Muscle of leg (tissue), 3 donors: ENCODE measurements at regions not wholly inside any gene's neighbourhood (a gene's known extent, or its start where the extent isn't known, plus 50 kb on each side); places are given as distances from the start of the nearest gene placed in this dataset.
"Not testable (repeated sequence)": the region's sequence is repeated elsewhere in the genome, so short reads cannot be mapped to it uniquely, and the experiment has no call there.

ENCODE experiments used
- DNase-seq: peaks from one replicate; pipeline ENCODE4 v3.0.0; 2013
- H3K27ac ChIP-seq: one replicate; pipeline ENCODE4 v1.5.1; 2013; ENCODE audit warnings: mild to moderate bottlenecking, low read length, control low read depth
- H3K27me3 ChIP-seq: one replicate; pipeline ENCODE4 v1.6.1; 2013; ENCODE audit warnings: low read length; ENCODE audit not compliant: control insufficient read depth, insufficient read depth
- H3K36me3 ChIP-seq: one replicate; pipeline ENCODE4 v1.6.1; 2013; ENCODE audit warnings: low read length; ENCODE audit not compliant: control insufficient read depth, insufficient read depth
- H3K4me1 ChIP-seq: one replicate; pipeline ENCODE4 v1.6.1; 2013; ENCODE audit warnings: low read length; ENCODE audit not compliant: control insufficient read depth, insufficient read depth
- H3K4me3 ChIP-seq: one replicate; pipeline ENCODE4 v1.5.1; 2013; ENCODE audit warnings: low read length, control low read depth
- H3K9me3 ChIP-seq: replicated peaks from 2 replicates; pipeline ENCODE4 v1.6.1; 2013; ENCODE audit warnings: low read depth, low read length; ENCODE audit not compliant: control insufficient read depth
- WGBS: methylation state at CpG from one replicate; pipeline ENCODE4 v1.1.5; 2013; ENCODE audit warnings: missing lambda C conversion rate; ENCODE audit not compliant: insufficient coverage; 5-methylcytosine and 5-hydroxymethylcytosine counted together

DNA sequence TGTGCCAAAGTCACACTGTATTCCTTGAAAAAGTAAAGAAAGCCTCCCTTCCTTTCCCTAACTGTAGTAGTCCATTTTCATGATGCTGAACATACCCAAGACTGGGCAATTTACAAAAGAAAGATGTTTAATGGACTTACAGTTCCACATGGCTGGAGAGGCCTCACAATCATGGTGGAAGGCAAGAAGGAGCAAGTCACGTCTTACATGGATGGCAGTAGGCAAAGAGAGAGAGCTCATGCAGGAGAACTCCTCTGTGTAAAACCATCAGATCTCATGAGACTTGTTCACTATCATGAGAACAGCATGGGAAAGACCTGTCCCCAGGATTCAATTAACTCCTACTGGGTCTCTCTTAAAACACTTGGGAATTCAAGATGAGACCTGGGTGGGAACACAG is 222.5 kb upstream of the NT5E start:
- not testable (repeated sequence) for H3K4me1 ChIP-seq, DNase-seq, H3K27me3 ChIP-seq, H3K27ac ChIP-seq, H3K36me3 ChIP-seq, H3K4me3 ChIP-seq
- WGBS = 100% methylated on average over 1 of the region's 1 CpG
- H3K9me3 ChIP-seq = peaks cover 16% of the 10 kb centered on the region

DNA sequence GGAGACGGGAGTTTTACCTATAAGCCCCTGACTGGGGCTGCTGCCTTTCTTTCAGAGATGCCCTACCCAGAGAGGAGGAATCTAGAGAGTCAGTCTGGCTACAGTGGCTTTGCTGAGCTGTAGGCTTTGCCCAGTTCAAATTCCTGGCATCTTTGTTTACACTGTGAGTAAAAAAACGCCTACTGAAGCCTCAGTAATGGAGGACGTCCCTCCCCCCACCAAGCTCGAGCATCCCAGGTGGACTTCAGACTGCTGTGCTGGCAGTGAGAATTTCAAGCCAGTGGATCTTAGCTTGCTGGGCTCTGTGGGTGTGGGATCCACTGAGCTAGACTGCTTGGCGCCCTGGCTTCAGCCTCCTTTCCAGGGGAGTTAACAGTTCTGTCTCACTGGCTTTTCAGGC is 237.1 kb upstream of the NT5E start:
- not testable (repeated sequence) for H3K4me1 ChIP-seq, DNase-seq, H3K36me3 ChIP-seq, H3K27ac ChIP-seq, H3K4me3 ChIP-seq, H3K27me3 ChIP-seq
- H3K9me3 ChIP-seq = peaks cover 12% of the 10 kb centered on the region
- WGBS = 47% methylated on average over 3 of the region's 5 CpGs

DNA sequence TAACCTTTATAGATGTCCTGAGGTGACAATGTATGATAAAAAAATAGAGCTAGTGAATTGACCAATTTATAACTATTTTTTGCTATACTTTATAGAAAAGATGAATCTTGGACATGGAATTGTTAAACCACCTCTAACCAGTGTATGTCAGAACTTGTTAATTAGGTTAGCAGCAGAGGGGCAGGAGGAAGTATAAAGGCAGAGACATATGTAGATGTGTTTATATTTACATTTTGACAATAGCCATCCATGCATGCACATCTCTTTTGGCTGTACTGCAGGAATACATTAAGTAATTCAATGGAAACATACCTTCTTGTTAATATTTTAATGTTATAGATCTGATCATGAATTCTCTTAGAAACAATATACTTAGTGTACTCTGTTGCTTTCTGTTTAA is 254.6 kb upstream of the NT5E start:
- Histone ChIP-seq H3K9me3 (peaks cover 11% of the 10 kb centered on the region), H3K4me1 (no peaks in the 10 kb centered on the region), H3K27ac (no peak overlapping the region), H3K4me3 (no peak overlapping the region), H3K36me3 (no peaks in the 10 kb centered on the region), H3K27me3 (no peaks in the 10 kb centered on the region)
- no peak for DNase-seq

DNA sequence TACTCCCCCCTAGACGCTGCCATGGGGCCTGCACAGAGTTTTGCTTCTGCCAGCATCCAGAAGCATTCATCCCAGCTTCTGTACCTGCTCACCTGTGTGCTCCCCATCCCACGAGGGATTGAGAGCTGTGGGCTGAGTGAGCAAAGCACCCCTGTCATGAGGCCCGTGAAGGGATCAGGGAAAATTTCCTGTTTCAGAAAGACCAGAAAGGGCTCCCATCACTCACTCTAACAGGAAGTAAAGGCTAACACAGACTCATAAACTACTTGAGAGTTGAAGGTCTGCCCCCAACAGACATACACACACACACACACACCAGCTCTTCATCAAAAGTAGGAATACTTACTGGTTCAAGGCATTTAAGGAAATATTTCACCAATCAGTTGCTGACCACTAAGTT is 256.5 kb upstream of the NT5E start:
- no peak overlapping the region for H3K4me3 ChIP-seq
- no peak for DNase-seq
- 56% methylated on average over 1 of the region's 3 CpGs for WGBS
- no peaks in the 10 kb centered on the region for H3K27me3 ChIP-seq
- H3K9me3 ChIP-seq = peaks cover 12% of the 10 kb centered on the region
- no peaks in the 10 kb centered on the region for H3K4me1 ChIP-seq
- no peak overlapping the region for H3K27ac ChIP-seq
- H3K36me3 ChIP-seq = no peaks in the 10 kb centered on the region

DNA sequence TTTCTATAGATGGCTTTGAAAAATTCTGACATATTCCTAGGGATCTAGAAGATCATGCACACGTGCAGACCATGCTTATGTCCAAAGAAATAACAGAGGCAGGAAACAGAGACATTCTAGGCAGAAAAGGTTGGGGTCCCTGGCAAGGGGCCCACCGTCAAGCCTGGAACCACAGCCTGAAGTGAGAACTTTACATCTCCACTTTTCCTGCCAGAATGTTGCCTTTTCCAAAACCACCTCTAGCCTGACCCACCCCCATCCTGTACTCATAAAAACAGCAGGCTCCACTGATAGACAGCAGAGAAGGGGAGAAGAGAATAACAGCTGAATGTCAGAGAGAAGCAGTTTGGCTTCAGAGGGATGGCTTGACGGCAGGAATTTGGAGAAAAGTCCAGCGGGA is 257.3 kb upstream of the NT5E start:
- H3K36me3 ChIP-seq = no peaks in the 10 kb centered on the region
- H3K27ac ChIP-seq = no peak overlapping the region
- H3K4me3 ChIP-seq = no peak overlapping the region
- 100% methylated on average over 1 of the region's 4 CpGs for WGBS
- peaks cover 12% of the 10 kb centered on the region for H3K9me3 ChIP-seq
- DNase-seq = no peak
- H3K4me1 ChIP-seq = no peaks in the 10 kb centered on the region
- H3K27me3 ChIP-seq = no peaks in the 10 kb centered on the region

DNA sequence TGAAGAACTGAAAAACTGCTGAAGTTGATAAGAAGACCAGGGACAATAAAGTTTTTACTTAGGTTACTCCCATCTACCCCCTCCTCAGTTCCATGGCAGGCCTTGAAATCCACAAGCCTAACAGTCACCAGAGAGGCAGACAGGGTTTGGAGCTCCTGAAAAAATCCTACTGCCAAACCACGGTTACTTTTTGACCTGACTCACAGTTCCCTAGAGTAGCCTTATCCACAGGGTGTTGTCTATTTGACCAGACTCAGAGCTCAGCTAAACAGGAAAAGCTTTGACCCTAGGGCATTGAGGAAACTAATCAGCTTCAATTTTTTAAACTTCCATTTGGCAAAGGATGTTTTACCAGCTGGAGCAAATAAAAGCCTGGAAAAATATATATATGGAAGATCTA is 257.7 kb upstream of the NT5E start:
- no peaks in the 10 kb centered on the region for H3K27me3 ChIP-seq
- H3K4me1 ChIP-seq = peaks cover 4% of the 10 kb centered on the region
- no peak for DNase-seq
- no peak overlapping the region for H3K4me3 ChIP-seq
- H3K36me3 ChIP-seq = no peaks in the 10 kb centered on the region
- WGBS = no CpG with 5 or more reads among the region's 1 CpG
- peaks cover 12% of the 10 kb centered on the region for H3K9me3 ChIP-seq
- no peak overlapping the region for H3K27ac ChIP-seq

DNA sequence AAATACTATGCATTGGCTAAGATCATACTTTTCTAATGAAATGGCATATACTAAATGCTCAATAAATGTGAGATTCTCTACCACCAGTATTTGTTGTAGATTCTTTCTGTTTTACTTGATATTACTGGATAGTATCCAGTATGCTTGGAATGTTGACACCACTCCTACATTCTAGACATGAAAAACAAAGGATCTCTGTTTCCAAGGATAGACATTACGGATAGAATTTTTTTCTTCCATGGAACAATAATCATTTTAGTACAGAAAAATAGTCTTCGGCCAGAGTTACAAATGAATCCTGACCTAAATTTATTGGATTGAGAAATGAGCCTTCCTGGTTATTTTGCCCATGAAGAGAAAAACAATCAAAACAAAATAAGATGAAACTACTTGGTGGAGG is 258.2 kb upstream of the NT5E start:
- WGBS = no CpG with 5 or more reads among the region's 2 CpGs
- Histone ChIP-seq H3K27ac (no peak overlapping the region), H3K4me1 (peaks cover 5% of the 10 kb centered on the region), H3K9me3 (peaks cover 12% of the 10 kb centered on the region), H3K27me3 (no peaks in the 10 kb centered on the region), H3K4me3 (no peak overlapping the region), H3K36me3 (no peaks in the 10 kb centered on the region)
- DNase-seq = peak; percentile 35

DNA sequence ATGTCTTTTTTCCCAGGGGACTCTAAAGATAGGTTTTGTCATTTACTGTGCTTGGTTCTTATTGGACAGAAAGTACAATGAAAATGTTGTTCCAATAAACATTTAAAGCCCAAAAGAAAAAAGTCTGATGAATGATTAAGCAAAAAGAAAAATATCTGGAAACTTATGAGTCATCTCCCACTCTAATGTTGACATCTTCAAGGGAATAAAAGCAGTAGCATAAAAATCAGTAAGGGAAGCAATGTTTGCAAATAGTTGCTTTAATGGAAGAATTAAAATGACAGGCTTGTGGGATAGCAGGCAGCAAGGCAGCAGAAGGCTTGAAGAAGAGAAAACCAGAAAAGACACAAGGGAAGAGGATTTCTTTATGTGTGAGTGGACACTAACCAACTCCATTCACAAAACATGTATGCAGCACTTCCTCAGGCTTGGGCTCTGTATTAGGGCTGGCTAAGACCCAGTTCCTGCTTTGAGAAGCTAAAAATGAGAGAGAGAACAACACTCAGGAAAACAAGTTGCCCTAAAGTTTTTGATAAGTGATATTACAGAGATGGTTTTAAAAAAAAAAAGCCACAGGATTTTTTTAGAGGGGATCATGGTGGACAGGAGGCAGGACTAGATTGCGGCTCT is 263.2 kb upstream of the NT5E start:
- 71% methylated on average over 1 of the region's 1 CpG for WGBS
- Histone ChIP-seq H3K9me3 (peaks cover 3% of the 10 kb centered on the region), H3K4me3 (no peak overlapping the region), H3K4me1 (peaks cover 5% of the 10 kb centered on the region), H3K27me3 (no peaks in the 10 kb centered on the region), H3K27ac (peak overlapping the region; percentile 10), H3K36me3 (no peaks in the 10 kb centered on the region)
- DNase-seq = peak; percentile 81

DNA sequence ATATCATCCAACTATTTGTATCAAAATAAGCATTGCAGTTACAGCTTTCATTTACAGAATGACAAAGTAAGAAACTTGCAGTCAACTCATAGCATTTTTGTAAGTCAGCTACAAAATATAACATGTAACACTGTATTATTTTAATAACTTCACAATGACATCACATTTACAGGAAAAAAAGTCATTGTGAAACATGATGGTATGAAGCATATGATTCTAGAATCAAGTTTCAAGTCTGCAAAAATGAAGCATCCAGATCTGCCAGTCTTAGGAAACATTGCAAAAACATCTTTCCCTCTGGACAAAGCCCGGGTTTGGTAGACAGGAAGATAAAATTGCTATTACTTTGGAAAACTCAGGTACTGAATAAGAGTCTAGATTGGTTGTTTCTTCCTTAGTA is 263.9 kb upstream of the NT5E start:
- H3K27ac ChIP-seq = peak overlapping the region; percentile 55
- DNase-seq = peak; percentile 56
- H3K36me3 ChIP-seq = no peaks in the 10 kb centered on the region
- H3K27me3 ChIP-seq = no peaks in the 10 kb centered on the region
- H3K4me3 ChIP-seq = no peak overlapping the region
- peaks cover 5% of the 10 kb centered on the region for H3K4me1 ChIP-seq
- H3K9me3 ChIP-seq = peaks cover 3% of the 10 kb centered on the region
- 40% methylated on average over 1 of the region's 1 CpG for WGBS

DNA sequence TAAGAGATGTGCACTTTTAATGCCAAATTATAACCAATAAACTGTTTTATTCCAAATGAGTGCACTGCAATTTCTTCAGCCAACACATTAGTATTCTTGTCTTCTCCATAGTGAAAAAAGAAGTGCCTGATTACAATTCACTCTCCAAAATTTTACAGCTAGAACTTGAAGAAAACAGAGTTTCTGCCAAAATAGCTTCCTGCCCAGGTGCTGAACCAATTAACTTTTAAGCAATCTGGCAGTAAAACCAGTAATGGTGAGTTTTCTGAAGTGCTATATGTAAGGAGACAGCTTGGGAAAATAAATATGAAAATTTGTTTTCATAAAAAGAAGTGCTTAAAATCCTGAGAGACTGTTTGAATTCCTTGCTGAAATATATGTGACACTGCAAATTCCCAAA is 266.0 kb upstream of the NT5E start:
- no peaks in the 10 kb centered on the region for H3K9me3 ChIP-seq
- no peak overlapping the region for H3K27ac ChIP-seq
- no peaks in the 10 kb centered on the region for H3K27me3 ChIP-seq
- H3K4me1 ChIP-seq = peaks cover 5% of the 10 kb centered on the region
- H3K36me3 ChIP-seq = no peaks in the 10 kb centered on the region
- H3K4me3 ChIP-seq = no peak overlapping the region
- DNase-seq = peak; percentile 57

DNA sequence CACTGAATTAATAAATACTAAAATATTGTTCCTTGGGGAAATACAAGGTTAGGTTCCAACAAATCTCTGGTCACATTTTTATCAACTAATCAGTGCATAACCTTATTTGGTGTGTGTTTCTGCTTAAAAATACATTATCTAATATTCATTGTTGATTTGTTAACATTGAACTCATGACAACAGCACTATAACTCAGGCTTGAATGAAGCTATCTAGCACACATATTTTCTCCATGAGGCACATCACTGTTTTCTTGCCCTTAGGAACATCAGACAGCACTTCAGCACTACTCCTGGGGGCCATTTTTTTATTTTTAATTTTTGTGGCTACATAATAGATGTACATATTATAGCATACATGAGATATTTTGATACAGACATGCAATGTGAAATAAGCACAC is 277.2 kb upstream of the NT5E start:
- H3K27me3 ChIP-seq = no peaks in the 10 kb centered on the region
- H3K4me1 ChIP-seq = no peaks in the 10 kb centered on the region
- peaks cover 2% of the 10 kb centered on the region for H3K9me3 ChIP-seq
- peak; percentile 68 for DNase-seq
- H3K4me3 ChIP-seq = no peak overlapping the region
- no peak overlapping the region for H3K27ac ChIP-seq
- no peaks in the 10 kb centered on the region for H3K36me3 ChIP-seq
